ENCODE measurements at regions not wholly inside any gene's neighbourhood (a gene's known extent, or its start where the extent isn't known, plus 50 kb on each side); places are given as distances from the start of the nearest gene placed in this dataset.

- Histone ChIP-seq H4K20me1 (no peaks in the 10 kb centered on the region), H3K4me2 (no peak overlapping the region), H3K4me1 (peaks cover 0 to 14% (median 0%) of the 10 kb centered on the region in 10 experiments; a peak in 4 of 20 replicates), H3K4me3 (no peak overlapping the region), H3K9me3 (replicated peaks in 1 of 11) (0 out of 22 replicates have a peak, but pooled peaks cover 0 to 4% (median 0%) of the 10 kb centered on the region in 11 experiments), H3K36me3 (no peaks in the 10 kb centered on the region), H3K27ac (no peak overlapping the region), H3K9ac (no peak overlapping the region), H3K27me3 (no peaks in the 10 kb centered on the region)
- no peak for TF ChIP-seq Cebpa-rat (IDR thresholded peaks at IDR 0.05)
These were observed 1361.6 kb upstream of the CHAC2 start for GRCh38 chr2:52405980-52406379.

GRCh38 chr2:52404866-52405265 is 1362.7 kb upstream of the CHAC2 start:
- H3K27me3 ChIP-seq: no peaks in the 10 kb centered on the region
- H4K20me1 ChIP-seq: no peaks in the 10 kb centered on the region
- TF ChIP-seq Cebpa-rat (IDR thresholded peaks at IDR 0.05): no peak
- H3K36me3 ChIP-seq: no peaks in the 10 kb centered on the region
- 0 out of 22 replicates have a peak, but pooled peaks cover 0 to 4% (median 0%) of the 10 kb centered on the region in 11 experiments for H3K9me3 ChIP-seq (replicated peaks in 1 of 11)
- peaks cover 0 to 14% (median 0%) of the 10 kb centered on the region in 10 experiments; a peak in 4 of 20 replicates for H3K4me1 ChIP-seq
- H3K4me2 ChIP-seq: peak overlapping the region in 3 of 11 experiments; percentile 9 to 75 (median 72); a peak in 4 of 22 replicates
- H3K27ac ChIP-seq: peak overlapping the region in 2 of 11 experiments; percentile 2 to 47; a peak in 2 of 22 replicates
- H3K4me3 ChIP-seq: peak overlapping the region in 1 of 10 experiments; percentile 1; a peak in 1 of 20 replicates
- no peak overlapping the region for H3K9ac ChIP-seq

- Histone ChIP-seq H3K9me3 (replicated peaks in 1 of 11) (0 out of 22 replicates have a peak, but pooled peaks cover 0 to 4% (median 0%) of the 10 kb centered on the region in 11 experiments), H3K4me1 (peaks cover 0 to 14% (median 0%) of the 10 kb centered on the region in 10 experiments; a peak in 4 of 20 replicates), H3K27ac (no peak overlapping the region), H3K36me3 (no peaks in the 10 kb centered on the region), H3K9ac (no peak overlapping the region), H3K27me3 (no peaks in the 10 kb centered on the region), H3K4me3 (no peak overlapping the region), H4K20me1 (no peaks in the 10 kb centered on the region), H3K4me2 (peak overlapping the region in 2 of 11 experiments; percentile 72 to 75; a peak in 4 of 22 replicates)
- TF ChIP-seq Cebpa-rat (IDR thresholded peaks at IDR 0.05): no peak
These were observed 1363.6 kb upstream of the CHAC2 start for GRCh38 chr2:52404046-52404445.

- H3K4me1 ChIP-seq: peaks cover 0 to 14% (median 0%) of the 10 kb centered on the region in 10 experiments; a peak in 4 of 20 replicates
- no peak overlapping the region for H3K9ac ChIP-seq
- no peak for TF ChIP-seq Cebpa-rat (IDR thresholded peaks at IDR 0.05)
- no peak overlapping the region for H3K4me2 ChIP-seq
- H3K36me3 ChIP-seq: no peaks in the 10 kb centered on the region
- no peaks in the 10 kb centered on the region for H3K27me3 ChIP-seq
- no peak overlapping the region for H3K27ac ChIP-seq
- H3K4me3 ChIP-seq: no peak overlapping the region
- 0 out of 22 replicates have a peak, but pooled peaks cover 0 to 2% (median 0%) of the 10 kb centered on the region in 11 experiments for H3K9me3 ChIP-seq (replicated peaks in 1 of 11)
- no peaks in the 10 kb centered on the region for H4K20me1 ChIP-seq
These were observed 1365.5 kb upstream of the CHAC2 start for GRCh38 chr2:52402128-52402527.

- H3K4me3 ChIP-seq: no peak overlapping the region
- TF ChIP-seq Cebpa-rat (IDR thresholded peaks at IDR 0.05): no peak
- H3K27me3 ChIP-seq: no peaks in the 10 kb centered on the region
- H3K4me2 ChIP-seq: no peak overlapping the region
- no peak overlapping the region for H3K9ac ChIP-seq
- H4K20me1 ChIP-seq: no peaks in the 10 kb centered on the region
- H3K36me3 ChIP-seq: no peaks in the 10 kb centered on the region
- peaks cover 0 to 4% (median 0%) of the 10 kb centered on the region in 10 experiments; a peak in 1 of 20 replicates for H3K4me1 ChIP-seq
- no peaks in the 10 kb centered on the region for H3K9me3 ChIP-seq (replicated peaks in 1 of 11)
- no peak overlapping the region for H3K27ac ChIP-seq
These were observed 1364.9 kb upstream of the NRXN1 start for GRCh38 chr2:52396836-52397235.

- TF ChIP-seq Cebpa-rat (IDR thresholded peaks at IDR 0.05): no peak
- H3K9me3 ChIP-seq (replicated peaks in 1 of 11): no peaks in the 10 kb centered on the region
- H3K27me3 ChIP-seq: no peaks in the 10 kb centered on the region
- no peak overlapping the region for H3K9ac ChIP-seq
- H3K4me2 ChIP-seq: no peak overlapping the region
- H3K36me3 ChIP-seq: no peaks in the 10 kb centered on the region
- no peak overlapping the region for H3K27ac ChIP-seq
- no peaks in the 10 kb centered on the region for H4K20me1 ChIP-seq
- H3K4me3 ChIP-seq: no peak overlapping the region
- peaks cover 0 to 4% (median 0%) of the 10 kb centered on the region in 10 experiments; a peak in 1 of 20 replicates for H3K4me1 ChIP-seq
These were observed 1364.0 kb upstream of the NRXN1 start for GRCh38 chr2:52395912-52396311.

- TF ChIP-seq Cebpa-rat (IDR thresholded peaks at IDR 0.05): no peak
- H3K36me3 ChIP-seq: no peaks in the 10 kb centered on the region
- H3K9ac ChIP-seq: no peak overlapping the region
- H3K4me3 ChIP-seq: no peak overlapping the region
- H3K4me2 ChIP-seq: no peak overlapping the region
- no peak overlapping the region for H3K27ac ChIP-seq
- no peaks in the 10 kb centered on the region for H3K9me3 ChIP-seq (replicated peaks in 1 of 11)
- H3K27me3 ChIP-seq: no peaks in the 10 kb centered on the region
- no peaks in the 10 kb centered on the region for H4K20me1 ChIP-seq
- H3K4me1 ChIP-seq: peaks cover 0 to 4% (median 0%) of the 10 kb centered on the region in 10 experiments; a peak in 1 of 20 replicates
These were observed 1359.7 kb upstream of the NRXN1 start for GRCh38 chr2:52391621-52392020.

GRCh38 chr2:52390651-52391050 is 1358.7 kb upstream of the NRXN1 start:
- TF ChIP-seq Cebpa-rat (IDR thresholded peaks at IDR 0.05): no peak
- H4K20me1 ChIP-seq: no peaks in the 10 kb centered on the region
- no peak overlapping the region for H3K4me2 ChIP-seq
- H3K4me1 ChIP-seq: no peaks in the 10 kb centered on the region
- H3K4me3 ChIP-seq: no peak overlapping the region
- H3K9me3 ChIP-seq (replicated peaks in 1 of 11): no peaks in the 10 kb centered on the region
- H3K27me3 ChIP-seq: no peaks in the 10 kb centered on the region
- no peaks in the 10 kb centered on the region for H3K36me3 ChIP-seq
- no peak overlapping the region for H3K9ac ChIP-seq
- H3K27ac ChIP-seq: no peak overlapping the region

- no peaks in the 10 kb centered on the region for H4K20me1 ChIP-seq
- no peaks in the 10 kb centered on the region for H3K9me3 ChIP-seq (replicated peaks in 1 of 11)
- no peak overlapping the region for H3K9ac ChIP-seq
- no peaks in the 10 kb centered on the region for H3K36me3 ChIP-seq
- no peak overlapping the region for H3K4me2 ChIP-seq
- no peaks in the 10 kb centered on the region for H3K27me3 ChIP-seq
- no peaks in the 10 kb centered on the region for H3K4me1 ChIP-seq
- no peak overlapping the region for H3K4me3 ChIP-seq
- no peak overlapping the region for H3K27ac ChIP-seq
- no peak for TF ChIP-seq Cebpa-rat (IDR thresholded peaks at IDR 0.05)
These were observed 1356.1 kb upstream of the NRXN1 start for GRCh38 chr2:52387937-52388590.
